RWPE1 (cell line): ENCODE measurements at regions not wholly inside any gene's neighbourhood (a gene's known extent, or its start where the extent isn't known, plus 50 kb on each side); places are given as distances from the start of the nearest gene placed in this dataset.

Experiments
- CTCF ChIA-PET: fragments of 350-600 bp; sonication (Branson Sonifier 250); formaldehyde crosslinking; extraction: SDS; loops from one replicate; lab custom pipeline; 2021; lab: Yijun Ruan, JAX
- POLR2A ChIA-PET: fragments of 400-600 bp; formaldehyde crosslinking; extraction: SDS; loops from one replicate; lab custom pipeline; 2020; ENCODE audit warnings: antibody characterized with exemption; ENCODE audit not compliant: low non-redundant PET; lab: Yijun Ruan, JAX
- DNase-seq: peaks from one replicate; pipeline ENCODE4 v3.0.0; 2012; ENCODE audit warnings: low spot score
- H3K27ac ChIP-seq: fragments of 450-650 bp; 2 replicates; pipeline ENCODE4 v1.5.1; 2017
- TF ChIP-seq, protein P1 (sequence below): fragments of 450-650 bp; conservative IDR thresholded peaks from 2 replicates; pipeline ENCODE4 v1.5.1; 2017; ENCODE audit warnings: low read depth, mild to moderate bottlenecking

DNA sequence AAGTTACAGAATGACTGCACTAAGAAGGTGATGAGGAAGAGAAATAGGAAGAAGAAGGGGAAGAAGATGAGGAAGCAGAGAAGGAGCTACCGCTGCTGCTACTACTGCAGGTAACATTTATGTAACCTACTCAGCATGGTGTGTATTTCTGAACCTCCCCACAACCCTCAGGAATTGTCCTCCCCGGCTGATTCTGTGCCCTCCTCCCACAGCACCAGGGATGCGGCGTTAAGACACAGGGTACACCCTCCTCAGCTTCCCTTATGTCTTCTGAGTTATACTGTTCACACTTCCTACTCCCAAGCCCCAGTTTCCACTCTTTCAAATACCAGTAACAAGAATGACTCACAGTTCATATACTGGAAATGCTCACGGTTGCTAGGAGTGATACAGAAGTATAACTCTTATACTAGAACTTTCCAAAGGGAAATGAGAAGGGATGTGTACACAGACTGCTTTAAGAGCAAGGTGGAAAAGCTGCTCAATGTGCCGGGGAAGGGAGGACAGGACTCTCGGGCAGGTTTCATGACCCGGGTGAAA lies 224.5 kb upstream of the PSMD7 start:
- POLR2A ChIA-PET: no interaction called here
- no peak overlapping the region for H3K27ac ChIP-seq
- CTCF ChIA-PET: no interaction called here
- DNase-seq: no peak
- TF ChIP-seq, protein P1, sequence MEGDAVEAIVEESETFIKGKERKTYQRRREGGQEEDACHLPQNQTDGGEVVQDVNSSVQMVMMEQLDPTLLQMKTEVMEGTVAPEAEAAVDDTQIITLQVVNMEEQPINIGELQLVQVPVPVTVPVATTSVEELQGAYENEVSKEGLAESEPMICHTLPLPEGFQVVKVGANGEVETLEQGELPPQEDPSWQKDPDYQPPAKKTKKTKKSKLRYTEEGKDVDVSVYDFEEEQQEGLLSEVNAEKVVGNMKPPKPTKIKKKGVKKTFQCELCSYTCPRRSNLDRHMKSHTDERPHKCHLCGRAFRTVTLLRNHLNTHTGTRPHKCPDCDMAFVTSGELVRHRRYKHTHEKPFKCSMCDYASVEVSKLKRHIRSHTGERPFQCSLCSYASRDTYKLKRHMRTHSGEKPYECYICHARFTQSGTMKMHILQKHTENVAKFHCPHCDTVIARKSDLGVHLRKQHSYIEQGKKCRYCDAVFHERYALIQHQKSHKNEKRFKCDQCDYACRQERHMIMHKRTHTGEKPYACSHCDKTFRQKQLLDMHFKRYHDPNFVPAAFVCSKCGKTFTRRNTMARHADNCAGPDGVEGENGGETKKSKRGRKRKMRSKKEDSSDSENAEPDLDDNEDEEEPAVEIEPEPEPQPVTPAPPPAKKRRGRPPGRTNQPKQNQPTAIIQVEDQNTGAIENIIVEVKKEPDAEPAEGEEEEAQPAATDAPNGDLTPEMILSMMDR: no peak

DNA sequence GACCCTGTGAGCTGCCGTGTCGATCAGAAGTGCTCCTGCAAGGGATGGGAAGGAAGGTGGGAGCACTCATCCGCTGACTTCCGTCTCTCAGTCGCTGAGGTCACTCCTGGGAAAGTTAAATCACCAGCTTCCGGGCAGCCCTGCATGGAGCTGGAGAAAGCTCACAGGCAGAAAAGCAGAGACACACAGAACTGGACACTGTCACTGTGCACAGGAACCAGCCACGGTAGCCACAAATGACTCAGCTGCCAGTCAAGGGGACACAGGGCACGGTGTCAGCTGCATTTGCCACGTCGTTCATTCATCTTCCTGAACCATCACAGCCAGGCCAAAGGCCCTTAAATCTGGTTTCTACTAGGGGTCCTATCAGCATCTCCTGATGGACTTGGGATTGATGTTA lies 226.4 kb upstream of the PSMD7 start:
- no peak for DNase-seq
- POLR2A ChIA-PET: no interaction called here
- no peak overlapping the region for H3K27ac ChIP-seq
- CTCF ChIA-PET: no interaction called here
- TF ChIP-seq, protein P1: no peak

DNA sequence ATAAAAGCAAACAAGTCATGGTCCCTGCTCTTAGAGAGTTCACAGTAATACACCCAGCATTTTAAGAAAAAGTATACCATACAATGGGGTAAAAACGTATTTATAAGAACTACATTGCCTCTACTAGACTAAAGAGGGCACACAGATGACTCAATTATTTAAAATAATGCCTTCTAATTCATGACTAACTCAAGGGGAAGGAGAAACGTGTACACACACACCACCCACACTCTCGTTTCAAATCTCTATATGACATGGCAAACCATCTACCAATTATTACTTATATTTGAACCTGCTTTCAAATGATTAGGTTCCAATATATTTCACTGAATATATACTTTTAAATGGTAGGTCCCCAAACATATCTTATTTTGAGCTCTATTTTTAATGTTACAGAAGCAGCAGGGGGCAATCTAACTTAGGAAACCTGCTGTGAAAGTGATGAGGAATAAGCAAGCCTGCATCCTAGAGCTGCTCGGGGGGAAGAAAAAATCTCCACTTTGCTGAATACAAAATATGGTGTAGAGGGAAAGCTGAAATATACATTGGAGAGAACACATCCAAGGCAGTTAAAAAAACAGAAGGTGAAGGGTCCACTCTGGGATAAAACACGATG lies 232.4 kb upstream of the PSMD7 start:
- ChIA-PET CTCF (interaction anchor here (0.6 to 1.3 kb wide), 4 partner anchors 12 to 211 kb away, joined by 3 to 5 read pairs (median 4); no protein-coding TSS in a partner anchor), POLR2A (no interaction called here)
- no peak for DNase-seq
- H3K27ac ChIP-seq: no peak overlapping the region
- TF ChIP-seq, protein P1: no peak

DNA sequence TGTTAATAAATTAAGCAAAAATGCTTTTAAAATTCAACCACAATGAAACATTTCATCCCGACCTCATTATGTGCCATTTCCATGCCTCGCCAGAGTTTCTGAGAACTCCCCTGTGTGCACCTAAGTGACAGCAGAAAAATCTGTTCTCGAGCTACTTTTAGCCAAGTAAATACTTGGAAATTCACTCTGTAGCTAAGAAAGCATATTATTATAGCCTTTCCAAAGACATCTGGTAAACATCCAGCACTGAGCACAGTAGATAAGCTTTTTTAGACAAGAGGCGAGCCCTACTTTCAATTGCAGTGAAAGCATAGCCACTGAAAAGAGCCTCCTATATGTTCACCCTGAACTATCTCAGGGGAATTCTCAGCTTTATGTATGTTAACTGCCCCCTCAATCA lies 242.8 kb upstream of the PSMD7 start:
- no peak for DNase-seq
- ChIA-PET CTCF (no interaction called here), POLR2A (no interaction called here)
- TF ChIP-seq, protein P1: no peak
- no peak overlapping the region for H3K27ac ChIP-seq

DNA sequence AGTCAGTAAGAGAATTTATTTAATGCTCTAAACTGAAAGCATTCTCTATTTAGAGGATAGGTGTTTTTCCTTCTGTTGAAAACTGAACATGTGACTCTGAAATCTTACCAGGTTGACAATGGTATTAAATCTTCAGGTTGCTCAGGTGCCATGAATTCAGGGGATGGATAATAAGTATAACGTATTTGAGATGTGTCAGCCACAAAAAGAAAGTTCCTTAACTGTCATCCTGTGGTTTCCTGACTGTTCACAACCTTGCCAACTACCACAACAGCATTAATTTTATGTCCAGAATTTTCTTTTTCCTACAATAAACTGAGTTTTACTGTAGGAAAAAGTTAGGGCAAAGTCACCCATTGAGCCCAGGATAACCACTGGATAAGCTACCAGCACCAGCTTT lies 243.3 kb upstream of the PSMD7 start:
- TF ChIP-seq, protein P1: no peak
- POLR2A ChIA-PET: no interaction called here
- H3K27ac ChIP-seq: no peak overlapping the region
- CTCF ChIA-PET: no interaction called here
- DNase-seq: no peak

DNA sequence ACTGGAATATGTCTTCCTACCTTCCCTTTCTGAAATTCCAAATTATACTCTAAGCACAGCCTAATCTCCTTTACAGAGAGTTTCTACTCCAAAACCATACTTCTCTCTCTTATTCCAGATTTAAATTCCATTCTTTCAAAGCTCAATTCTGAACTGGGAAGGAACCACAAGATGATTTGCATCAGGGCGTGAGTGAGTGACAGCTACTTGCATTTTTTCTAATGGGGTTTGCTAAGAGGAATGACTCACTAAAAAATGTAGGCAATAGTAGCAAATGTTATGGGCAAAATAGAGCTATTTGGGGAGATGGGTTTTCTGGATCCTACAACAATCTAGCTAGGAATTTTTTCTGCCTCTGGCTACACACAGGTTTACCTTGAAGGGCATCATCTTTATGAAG lies 244.6 kb upstream of the PSMD7 start:
- no peak overlapping the region for H3K27ac ChIP-seq
- TF ChIP-seq, protein P1: no peak
- DNase-seq: no peak
- POLR2A ChIA-PET: no interaction called here
- CTCF ChIA-PET: no interaction called here
